GM12878 (cell line): ENCODE measurements at regions not wholly inside any gene's neighbourhood (a gene's known extent, or its start where the extent isn't known, plus 50 kb on each side); places are given as distances from the start of the nearest gene placed in this dataset.

Experiments
- EZH2 ChIP-seq: IDR thresholded peaks from 2 replicates; pipeline ENCODE4 v1.6.1; 2012; ENCODE audit warnings: low read depth, mild to moderate bottlenecking, control low read depth, inconsistent platforms, low read length, borderline replicate concordance; ENCODE audit not compliant: control insufficient read depth
- FOS ChIP-seq: IDR thresholded peaks from 3 replicates; pipeline ENCODE4 v1.6.1; 2011; ENCODE audit warnings: borderline replicate concordance; ENCODE audit not compliant: insufficient read length; ENCODE audit errors: extremely low read depth
- JUNB ChIP-seq: IDR thresholded peaks from 2 replicates; pipeline ENCODE4 v1.6.1; 2016; ENCODE audit warnings: antibody characterized with exemption, mild to moderate bottlenecking
- MTA3 ChIP-seq: IDR thresholded peaks from 2 replicates; pipeline ENCODE4 v1.6.1; 2012; ENCODE audit warnings: low read length, inconsistent platforms, borderline replicate concordance
- MYB ChIP-seq: fragments of 150-350 bp; IDR thresholded peaks from 2 replicates; pipeline ENCODE4 v1.6.1; 2014; ENCODE audit warnings: mild to moderate bottlenecking, low read depth, low read length, borderline replicate concordance
- SUPT20H ChIP-seq: IDR thresholded peaks from 2 replicates; pipeline ENCODE4 v1.6.1; 2011; ENCODE audit warnings: low read depth, mild to moderate bottlenecking, low read length, moderate library complexity, borderline replicate concordance; ENCODE audit not compliant: control insufficient read depth
- ZBTB33 ChIP-seq: fragments of 450-650 bp; IDR thresholded peaks from 2 replicates; pipeline ENCODE4 v1.6.1; 2017; ENCODE audit warnings: mild to moderate bottlenecking
- TF ChIP-seq, protein P1 (sequence below), 3 experiments: IDR thresholded peaks in 2 of 3; conservative IDR thresholded peaks in 1 of 3; 2 replicates each; pipeline ENCODE4 v1.5.1; 2011; ENCODE audit warnings: low read depth in 3 of 3, low read length in 3 of 3, mild to moderate bottlenecking in 3 of 3, control low read depth in 2 of 3, moderate library complexity in 2 of 3, inconsistent platforms in 1 of 3, mixed read lengths in 1 of 3; ENCODE audit not compliant: control insufficient read depth in 2 of 3, insufficient read depth in 1 of 3; ENCODE audit errors: extremely low read depth in 1 of 3
- TF ChIP-seq, protein P2 (sequence below): IDR thresholded peaks from 2 replicates; pipeline ENCODE4 v1.6.1; 2011; ENCODE audit warnings: borderline replicate concordance, low read depth, mild to moderate bottlenecking, moderate library complexity, mixed read lengths, low read length; ENCODE audit not compliant: insufficient read depth; ENCODE audit errors: extremely low read length

DNA sequence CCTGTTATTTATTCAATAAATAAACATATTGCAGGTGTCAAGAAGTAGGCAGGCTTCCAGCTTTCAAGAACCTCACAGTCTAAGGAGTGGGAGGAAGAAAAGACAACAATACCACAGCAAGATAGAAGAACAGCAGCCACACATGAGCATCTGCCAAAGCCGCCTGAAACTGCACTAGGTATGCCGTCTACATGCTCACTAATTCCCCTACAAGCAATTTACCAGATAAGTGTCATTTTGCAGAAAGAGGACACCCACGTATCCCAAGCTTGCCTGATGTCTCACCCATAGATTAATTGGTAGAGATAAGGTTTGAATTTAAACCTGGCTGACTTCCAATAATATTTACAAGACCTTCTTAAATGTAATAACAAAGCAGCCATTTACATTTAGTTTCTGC is 439.4 kb upstream of the CPEB2 start:
- TF ChIP-seq JUNB (no peak), MYB (no peak), ZBTB33 (no peak), EZH2 (no peak), FOS (no peak), MTA3 (no peak), SUPT20H (no peak)
- TF ChIP-seq, protein P1, sequence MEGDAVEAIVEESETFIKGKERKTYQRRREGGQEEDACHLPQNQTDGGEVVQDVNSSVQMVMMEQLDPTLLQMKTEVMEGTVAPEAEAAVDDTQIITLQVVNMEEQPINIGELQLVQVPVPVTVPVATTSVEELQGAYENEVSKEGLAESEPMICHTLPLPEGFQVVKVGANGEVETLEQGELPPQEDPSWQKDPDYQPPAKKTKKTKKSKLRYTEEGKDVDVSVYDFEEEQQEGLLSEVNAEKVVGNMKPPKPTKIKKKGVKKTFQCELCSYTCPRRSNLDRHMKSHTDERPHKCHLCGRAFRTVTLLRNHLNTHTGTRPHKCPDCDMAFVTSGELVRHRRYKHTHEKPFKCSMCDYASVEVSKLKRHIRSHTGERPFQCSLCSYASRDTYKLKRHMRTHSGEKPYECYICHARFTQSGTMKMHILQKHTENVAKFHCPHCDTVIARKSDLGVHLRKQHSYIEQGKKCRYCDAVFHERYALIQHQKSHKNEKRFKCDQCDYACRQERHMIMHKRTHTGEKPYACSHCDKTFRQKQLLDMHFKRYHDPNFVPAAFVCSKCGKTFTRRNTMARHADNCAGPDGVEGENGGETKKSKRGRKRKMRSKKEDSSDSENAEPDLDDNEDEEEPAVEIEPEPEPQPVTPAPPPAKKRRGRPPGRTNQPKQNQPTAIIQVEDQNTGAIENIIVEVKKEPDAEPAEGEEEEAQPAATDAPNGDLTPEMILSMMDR (IDR thresholded peaks at IDR 0.05 in 2 of 3, conservative IDR thresholded peaks at IDR 0.05 in 1 of 3; ENCODE audit: control insufficient read depth in 2 of 3, extremely low read depth in 1 of 3, insufficient read depth in 1 of 3, low read depth in 3 of 3, low read length in 3 of 3), result no peak
- TF ChIP-seq, protein P2, sequence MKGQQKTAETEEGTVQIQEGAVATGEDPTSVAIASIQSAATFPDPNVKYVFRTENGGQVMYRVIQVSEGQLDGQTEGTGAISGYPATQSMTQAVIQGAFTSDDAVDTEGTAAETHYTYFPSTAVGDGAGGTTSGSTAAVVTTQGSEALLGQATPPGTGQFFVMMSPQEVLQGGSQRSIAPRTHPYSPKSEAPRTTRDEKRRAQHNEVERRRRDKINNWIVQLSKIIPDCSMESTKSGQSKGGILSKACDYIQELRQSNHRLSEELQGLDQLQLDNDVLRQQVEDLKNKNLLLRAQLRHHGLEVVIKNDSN, result no peak
